ENCODE measurements at regions not wholly inside any gene's neighbourhood (a gene's known extent, or its start where the extent isn't known, plus 50 kb on each side); places are given as distances from the start of the nearest gene placed in this dataset.
"Not testable (repeated sequence)": the region's sequence is repeated elsewhere in the genome, so short reads cannot be mapped to it uniquely, and the experiment has no call there.

DNA sequence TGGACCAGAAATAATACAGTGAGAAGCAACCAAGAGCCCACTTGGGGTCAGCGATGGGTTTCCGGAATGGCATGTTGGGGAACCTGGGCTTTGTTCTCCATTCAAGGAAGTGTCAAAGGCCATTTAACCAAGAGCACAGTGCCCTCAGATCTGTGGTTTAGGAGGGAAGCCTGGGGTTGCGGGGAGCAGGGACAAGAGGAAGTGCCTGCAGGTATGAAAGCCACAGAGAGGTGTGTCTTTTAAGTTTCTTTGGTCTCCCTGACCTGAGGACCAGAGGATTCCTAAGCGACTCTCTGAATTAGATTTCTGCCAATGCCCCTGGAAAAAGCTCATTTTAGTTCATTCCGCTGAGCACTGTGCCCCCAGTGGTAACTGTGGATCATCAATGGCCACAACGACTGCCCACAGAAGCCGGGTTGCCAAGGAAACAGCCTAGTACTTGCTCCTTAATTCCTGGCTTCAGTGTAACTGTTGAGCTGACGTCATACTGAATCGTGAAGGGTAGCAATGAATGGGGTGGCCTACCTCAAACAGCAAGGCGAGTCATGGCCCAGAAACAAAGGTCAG is 107.3 kb upstream of the SPIN1 start:
- DNase-seq (ENCODE audit: low read depth, low spot score): no peak

DNA sequence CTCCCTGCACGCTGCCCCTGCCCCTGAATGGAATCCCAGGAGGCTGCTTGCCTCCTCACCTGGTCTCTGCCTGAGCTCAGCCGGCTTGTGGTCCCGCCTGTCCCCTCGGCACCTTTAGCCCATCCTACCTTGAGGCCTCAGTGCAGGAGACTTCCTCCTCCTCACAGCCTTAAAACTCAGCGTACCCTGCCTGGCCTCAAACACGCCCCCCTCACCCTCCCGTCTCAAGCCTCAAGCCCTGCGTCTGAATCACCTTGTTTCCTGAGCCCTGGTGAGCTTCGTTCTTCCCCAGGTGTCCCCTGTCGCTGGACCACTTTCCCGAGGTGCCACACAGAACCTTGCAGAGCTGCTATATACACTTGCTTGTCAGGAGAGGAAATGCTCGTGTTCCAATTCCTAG is 110.2 kb upstream of the SPIN1 start:
- no peak for DNase-seq (ENCODE audit: low read depth, low spot score)

DNA sequence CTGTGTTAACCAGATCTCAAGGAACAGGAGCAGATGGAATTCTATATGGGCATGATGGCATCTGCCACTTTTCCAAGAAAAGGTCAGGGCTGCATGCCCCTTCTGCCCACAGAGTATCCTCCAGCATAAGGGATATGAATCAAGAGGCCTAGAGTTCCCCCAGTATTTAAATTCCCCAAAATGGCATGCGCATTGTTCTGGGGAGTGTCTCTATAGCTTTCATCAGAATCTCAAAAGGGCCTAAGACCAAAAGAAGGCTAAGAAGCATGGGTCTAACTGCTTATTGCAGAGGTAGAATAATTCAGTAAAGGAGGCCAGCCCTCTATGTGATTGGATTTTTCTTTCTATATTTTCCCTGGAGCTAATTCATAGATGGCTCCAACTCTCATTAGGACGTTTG is 114.2 kb upstream of the SPIN1 start:
- no peak for DNase-seq (ENCODE audit: low read depth, low spot score)

DNA sequence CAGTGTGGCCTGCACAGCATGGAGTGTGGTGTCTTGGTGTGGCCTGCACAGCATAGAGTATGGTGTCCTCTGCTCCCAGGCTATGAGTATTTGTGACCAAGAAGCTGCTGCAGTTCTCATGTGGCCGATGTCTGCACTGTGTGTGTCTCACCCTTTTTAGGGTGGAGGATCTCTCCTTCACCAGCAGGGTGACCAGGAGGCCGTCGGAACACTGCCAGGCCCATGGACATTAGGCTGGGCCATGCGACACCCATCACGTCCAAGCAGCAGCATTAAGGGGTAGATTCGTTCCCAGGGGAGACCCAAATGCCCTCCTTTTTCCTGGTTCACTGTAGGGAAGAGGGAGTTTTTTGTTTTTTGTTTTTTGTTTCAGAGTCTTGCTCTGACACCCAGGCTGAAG is 115.3 kb upstream of the SPIN1 start:
- DNase-seq (ENCODE audit: low read depth, low spot score): no peak

DNA sequence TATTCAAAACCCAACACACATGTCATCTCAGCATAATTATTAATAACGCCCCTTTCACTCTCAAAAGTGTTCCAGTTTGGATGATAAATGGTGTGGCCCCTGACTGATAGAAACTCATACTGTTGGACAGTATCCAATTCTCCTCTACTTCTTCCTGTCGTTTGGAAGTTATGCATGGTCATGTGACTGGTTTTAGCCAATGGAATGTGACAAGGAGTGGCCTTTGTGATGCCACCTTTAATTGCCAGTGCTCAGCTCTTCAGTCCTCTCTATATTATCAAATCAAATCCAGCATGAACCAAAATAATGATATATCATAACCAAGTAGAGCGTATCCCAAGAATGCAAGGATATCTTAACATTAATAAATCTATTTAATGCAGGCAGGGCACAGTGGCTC is 117.8 kb upstream of the SPIN1 start:
- DNase-seq (ENCODE audit: low read depth, low spot score): no peak

DNA sequence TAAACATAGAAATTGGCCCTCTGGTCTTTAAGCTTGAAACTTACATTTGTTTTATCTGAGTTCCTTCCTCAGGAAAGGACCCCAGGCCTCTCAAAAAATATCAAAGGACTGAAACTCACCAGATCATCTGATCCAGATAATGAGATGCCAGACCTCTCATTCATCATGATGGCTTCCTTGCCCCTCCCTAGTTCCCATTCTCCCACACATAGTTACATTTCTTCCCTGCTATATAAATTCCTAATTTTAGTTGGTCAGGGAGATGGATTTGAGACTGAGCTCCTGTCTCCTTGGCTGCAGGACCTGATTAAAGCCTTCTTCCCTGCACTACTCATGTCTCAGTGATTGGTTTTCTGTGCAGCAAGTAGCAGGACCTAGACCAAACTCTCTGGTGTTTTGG is 119.4 kb upstream of the SPIN1 start:
- no peak for DNase-seq (ENCODE audit: low read depth, low spot score)

DNA sequence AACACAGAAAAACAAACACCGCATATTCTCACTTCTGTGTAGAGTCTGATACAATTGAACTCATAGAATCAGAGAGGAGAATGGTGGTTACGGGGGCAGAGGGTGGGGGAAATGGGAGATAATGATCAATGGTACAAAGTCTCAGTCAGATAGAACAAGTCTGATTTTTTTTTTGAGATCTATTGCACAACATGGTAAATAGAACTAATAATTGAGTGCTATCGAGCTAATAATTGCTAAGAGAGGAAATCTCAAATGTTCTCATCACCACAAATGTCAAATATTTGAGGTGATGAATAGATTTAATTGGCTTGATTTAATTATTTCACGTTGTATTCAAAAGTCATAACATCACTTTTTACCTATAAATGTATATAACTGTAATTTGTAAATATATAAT is 121.0 kb upstream of the SPIN1 start:
- DNase-seq (ENCODE audit: low read depth, low spot score): no peak

DNA sequence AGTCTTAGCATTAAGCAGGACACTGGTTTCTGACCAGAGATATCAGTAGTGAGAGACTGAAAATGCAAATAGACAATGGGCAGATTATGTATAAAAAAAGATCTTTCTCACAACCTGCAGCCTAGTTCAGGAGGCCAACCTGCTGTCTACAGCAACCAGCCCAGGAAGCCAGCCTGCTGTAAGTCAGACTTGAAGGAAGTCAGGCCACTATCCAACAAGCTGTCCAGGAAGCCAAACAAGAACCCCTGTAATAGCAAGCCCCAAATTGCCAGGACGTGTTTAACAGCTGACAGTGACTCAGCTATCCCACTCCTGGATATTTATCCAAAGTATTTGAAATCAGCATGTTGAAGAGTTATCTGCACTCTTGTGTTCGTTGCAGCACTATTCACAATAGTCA is 121.8 kb upstream of the SPIN1 start:
- DNase-seq (ENCODE audit: low read depth, low spot score): no peak

DNA sequence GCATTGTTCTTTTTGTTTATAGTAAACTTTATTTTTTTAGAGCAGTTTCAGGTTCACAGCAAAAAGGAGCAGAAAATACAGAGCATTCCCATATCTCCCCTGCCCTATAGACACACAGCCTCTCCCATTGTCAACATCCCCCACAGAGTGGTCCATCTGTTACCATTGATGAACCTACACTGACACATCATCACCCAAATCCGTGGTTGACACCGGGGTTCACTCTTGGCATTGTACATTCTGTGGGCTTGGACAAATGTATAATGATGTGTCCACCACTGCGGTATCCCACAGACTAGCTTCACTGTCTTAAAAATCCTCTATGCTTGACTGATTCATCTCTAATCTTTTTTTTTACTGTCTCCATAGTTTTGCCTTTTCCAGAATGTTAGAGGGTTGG is 120.7 kb upstream of the SPATA31C2 start:
- DNase-seq (ENCODE audit: low read depth, low spot score): no peak

DNA sequence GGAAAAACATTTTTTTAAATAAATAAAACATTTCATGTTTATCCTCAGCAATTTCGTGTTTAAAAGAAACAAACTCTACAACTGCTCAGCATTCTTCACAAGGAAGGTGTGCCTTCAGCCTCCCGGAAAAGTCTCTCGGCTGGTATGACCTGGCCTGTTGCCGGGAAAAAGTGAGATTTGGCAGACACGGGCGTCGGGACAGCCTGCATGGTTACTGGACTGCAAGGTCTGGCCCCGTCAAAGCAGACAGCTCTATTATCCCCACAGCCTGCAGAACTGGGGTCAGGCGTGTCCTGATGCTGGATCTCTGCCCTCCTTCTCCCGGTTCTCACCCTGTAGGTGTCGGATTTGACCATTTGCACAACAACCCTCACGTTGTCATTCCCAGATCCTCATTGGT is 120.3 kb upstream of the SPATA31C2 start:
- DNase-seq (ENCODE audit: low read depth, low spot score): no peak

DNA sequence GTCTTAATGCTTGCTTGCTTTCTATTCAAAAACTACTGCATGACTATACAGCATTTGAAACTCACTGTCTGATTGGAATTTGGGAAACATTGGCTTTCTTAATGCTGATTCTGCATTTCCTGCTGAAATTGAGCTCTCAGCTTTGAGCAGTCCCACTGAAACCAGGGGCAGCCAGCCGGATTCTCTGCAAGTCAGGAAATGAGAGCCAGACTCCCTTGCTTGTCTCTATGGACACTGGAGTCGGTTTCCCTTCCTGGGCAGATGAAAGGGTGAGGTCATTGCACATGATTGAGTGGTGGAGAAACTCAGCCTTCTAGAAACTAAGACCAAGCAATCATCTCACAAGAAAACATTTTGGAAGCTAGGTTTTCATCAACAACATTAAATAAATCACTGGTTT is 119.7 kb upstream of the SPATA31C2 start:
- no peak for DNase-seq (ENCODE audit: low read depth, low spot score)

DNA sequence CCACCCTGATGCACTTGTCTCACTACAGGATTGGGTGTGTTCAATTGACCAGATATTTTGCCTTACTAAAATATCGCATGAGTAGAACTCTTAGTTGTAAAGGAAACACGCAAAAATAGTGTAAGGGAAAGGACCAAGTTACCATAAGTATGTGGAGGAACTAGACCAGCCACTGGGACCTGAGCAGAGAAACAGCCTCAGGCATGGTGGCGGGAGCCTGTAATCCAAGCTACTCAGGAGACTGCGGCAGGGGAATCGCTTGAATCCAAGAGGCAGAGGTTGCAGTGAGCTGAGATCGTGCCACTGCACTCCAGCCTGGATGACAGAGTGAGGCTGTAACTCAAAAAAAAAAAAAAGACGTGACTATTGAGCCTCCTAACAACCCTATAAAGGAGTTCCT is 117.9 kb upstream of the SPATA31C2 start:
- DNase-seq (ENCODE audit: low read depth, low spot score): no peak

DNA sequence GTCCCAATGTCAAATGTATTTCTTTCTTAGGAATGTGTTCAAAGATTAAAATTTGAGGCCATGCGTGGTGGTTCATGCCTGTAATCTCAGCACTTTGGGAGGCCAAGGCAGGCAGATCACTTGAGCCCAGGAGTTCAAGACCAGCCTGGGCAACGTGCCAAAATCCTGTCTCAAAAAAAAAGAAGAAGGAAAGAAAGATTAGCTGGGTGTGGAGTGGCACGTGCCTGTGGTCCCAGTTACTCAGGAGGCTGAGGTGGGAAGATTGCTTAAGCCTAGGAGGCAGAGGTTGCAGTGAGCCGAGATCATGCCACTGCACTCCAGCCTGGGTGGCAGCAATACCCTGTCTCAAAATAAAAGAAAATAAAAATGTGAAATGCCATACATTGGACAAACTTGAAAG is 117.5 kb upstream of the SPATA31C2 start:
- not testable (repeated sequence) for DNase-seq (ENCODE audit: low read depth, low spot score)

DNA sequence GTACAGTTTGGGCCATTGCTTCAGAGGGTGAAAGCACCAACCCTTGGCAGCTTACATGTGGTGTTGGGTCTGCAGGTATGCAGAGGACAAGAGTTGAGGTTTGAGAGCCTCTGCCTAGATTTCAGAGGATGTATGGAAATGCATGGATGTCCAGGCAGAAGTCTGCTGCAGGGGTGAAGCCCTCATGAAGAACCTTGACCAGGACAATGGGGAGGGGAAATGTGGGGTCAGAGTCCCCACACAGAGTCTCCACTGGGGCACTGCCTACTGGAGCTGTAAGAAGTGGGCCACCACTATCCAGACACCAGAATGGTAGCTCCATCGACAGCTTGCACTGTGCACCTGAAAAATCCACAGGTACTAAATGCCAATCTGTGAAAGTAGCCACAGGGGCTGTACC is 113.6 kb upstream of the SPATA31C2 start:
- DNase-seq (ENCODE audit: low read depth, low spot score): no peak

DNA sequence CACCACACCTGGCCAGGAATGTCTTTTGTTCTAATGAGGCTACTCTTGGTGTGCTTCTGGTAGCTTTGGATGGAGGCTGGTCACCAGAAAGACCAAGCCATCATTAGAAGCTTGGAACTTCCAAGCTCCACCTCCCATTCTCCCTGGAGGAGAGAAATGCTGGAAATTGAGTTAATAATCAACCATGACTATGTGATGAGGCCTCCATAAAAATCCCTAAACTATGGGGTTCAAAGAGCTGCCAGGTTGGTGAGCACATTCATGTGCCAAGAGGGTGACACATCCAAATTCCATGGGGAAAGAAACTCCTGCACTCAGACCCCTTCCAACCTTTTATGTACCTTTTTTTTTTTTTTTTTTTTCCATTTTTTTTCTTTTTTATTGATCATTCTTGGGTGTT is 105.5 kb upstream of the SPATA31C2 start:
- no peak for DNase-seq (ENCODE audit: low read depth, low spot score)

DNA sequence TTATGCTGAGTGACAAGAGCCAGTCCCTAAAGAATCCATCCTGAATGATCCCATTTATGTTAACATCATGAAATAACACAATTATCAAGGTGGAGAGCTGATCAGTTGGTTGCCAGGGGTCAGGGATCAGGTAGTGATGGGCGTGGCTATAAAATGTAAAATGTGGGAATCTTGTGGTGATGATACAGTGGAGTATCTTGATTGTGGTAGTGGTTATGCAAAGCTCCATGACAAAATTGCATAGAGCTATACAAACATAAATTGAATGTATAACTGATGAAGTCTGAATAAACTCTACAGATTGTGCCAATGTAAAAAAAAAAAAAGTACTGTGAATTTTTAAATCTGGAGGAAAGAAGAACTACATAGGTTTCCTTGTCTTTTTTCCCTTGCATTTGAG is 104.6 kb upstream of the SPATA31C2 start:
- DNase-seq (ENCODE audit: low read depth, low spot score): no peak

DNA sequence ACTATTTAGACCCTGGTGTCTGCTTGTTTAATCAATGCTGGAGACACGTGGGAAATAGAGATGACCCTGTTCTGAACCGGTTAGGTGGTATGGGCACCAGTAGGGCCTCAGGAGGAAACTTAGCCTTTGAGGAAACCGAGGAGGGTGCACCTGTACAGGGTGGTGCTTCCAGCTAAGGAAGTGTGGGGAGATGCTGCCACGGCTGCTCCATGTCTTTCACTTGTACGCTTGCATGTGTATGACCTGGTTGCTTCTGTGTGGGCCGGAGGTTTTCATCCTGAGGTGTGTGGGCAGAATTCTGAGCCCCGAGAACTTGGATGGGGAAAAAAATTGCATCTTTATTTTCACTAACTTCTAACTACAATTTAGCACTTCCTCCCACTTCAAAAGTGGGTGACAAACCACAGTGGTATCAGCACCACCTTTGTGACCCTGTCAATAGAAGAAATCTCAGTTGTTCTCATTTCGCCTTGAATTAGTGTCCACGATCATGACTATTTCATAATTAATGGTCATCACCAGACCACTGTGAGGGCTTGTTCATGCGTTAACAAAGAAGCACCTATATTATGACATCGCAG is 99.8 kb upstream of the SPATA31C2 start:
- DNase-seq (ENCODE audit: low read depth, low spot score): no peak

DNA sequence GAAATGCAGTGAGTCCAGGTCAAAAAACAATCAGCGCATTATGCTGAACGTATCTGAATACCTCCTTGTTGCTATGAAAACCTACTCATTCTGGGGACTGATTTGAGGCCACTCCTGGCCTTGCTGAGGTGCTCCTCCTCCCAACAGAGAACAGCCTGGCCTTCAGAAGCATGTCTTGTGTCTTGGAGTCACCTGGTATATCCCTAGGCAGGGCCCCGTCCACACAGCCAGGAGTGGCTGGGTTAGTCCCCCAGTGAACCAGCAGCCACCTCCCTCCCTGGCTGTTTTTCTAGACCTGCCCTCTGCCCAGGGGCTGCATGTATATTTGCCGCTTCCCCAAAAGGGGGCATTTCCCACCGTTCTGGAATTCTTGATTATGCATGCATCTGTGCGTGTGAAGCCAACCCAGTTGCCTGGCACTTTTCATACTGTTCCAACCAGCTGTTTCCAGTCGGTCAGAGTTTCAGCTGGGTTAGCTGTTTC is 99.2 kb upstream of the SPATA31C2 start:
- DNase-seq (ENCODE audit: low read depth, low spot score): no peak

DNA sequence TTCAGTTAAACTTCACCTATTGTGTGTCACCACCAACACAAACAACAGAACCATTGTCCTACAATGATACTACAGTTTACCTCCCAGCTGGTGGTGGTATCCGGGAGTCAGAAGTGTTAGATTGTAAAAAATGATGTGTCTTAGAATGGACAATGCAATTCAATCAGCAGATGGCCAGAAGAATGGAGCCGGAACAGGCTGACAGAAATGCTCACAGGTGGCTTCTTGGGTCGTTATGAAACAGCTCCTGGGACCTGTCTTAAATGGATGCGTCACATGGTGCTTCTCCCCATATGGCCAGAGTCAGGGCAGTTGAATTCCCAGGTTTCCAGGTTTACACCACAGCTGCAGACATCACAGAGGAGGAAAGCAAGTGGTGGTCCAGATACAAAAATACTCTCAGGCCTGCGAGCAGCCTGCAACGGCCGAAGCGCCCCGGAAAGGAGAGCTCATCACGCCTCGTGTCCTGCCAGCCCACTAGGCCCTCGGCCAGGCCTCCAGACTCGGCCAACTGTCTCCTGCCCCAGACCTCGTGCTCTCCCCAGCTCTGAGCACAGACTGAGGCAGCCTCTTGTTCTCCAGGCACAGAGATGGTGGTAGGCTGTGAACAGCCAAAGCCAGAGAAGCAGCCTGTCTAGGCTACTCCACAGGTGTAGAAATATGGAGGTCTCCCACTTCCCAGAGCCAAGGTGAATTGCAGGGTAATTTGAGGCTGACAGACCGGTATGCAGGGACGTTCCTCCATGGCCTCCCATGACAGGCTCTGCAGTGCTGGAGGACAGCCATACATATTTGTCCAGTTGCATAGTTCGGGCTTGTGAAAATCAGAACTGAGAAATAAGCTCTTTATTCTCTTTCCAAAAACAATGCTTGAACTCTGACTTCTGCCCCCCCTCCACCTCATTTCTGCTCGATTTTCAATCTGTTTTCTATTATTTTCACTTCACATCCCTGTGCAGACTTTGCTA is 98.5 kb upstream of the SPATA31C2 start:
- no peak for DNase-seq (ENCODE audit: low read depth, low spot score)

DNA sequence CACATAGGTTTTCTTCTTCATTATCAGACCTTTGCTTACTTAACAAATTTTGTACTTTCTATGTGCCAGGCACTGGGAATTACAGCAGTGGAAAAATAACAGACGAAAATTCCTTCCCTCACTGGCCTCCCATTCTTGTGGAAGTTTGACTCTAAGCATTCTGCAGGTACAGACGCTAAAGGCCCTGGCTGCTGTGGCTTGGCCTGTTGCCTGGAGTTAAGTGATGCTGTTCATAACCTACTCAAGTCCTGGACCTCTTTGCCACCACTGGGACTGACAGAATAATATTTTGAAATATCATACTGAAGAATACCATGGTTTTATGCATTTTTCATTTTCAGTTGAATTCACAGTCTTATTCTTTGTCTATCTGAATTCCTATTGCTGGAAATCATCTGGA is 97.3 kb upstream of the SPATA31C2 start:
- DNase-seq (ENCODE audit: low read depth, low spot score): no peak

DNA sequence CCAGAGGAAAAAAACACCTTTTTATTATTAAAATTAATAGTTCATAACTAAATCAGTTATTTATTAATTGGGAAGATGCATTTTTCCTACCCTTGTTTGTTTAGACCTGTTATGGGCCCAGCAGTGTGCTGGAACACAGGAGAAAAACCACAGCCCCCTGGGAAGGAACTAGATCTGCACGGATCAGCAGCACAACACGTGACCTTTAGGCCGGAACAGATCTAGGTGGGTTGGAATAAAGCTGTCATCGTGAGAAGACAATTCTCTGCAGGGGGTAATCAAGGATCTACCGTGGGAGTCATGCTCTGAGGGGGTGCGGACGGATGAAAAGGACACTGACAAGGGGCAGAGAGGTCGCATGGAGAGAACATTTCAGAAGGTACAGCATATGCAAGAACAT is 95.8 kb upstream of the SPATA31C2 start:
- DNase-seq (ENCODE audit: low read depth, low spot score): no peak

DNA sequence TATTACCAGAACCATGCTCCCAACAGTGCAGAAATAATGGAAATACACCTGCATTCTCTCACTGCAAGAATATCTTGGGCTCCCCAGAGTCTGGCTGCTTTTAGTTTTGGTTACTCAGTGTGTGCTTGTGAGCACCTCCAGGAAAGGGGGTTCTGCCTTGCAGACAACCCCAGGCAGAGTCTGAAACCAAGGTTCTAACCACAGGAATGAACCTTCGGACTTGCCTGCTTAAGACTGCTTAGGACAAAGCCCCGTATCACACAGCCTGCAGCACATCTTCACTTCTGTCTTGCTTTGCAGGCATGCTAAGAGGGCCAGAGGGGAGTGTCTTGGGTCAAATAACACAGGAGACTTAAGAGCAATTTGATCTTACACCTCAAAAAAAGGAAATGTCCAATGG is 94.8 kb upstream of the SPATA31C2 start:
- no peak for DNase-seq (ENCODE audit: low read depth, low spot score)

DNA sequence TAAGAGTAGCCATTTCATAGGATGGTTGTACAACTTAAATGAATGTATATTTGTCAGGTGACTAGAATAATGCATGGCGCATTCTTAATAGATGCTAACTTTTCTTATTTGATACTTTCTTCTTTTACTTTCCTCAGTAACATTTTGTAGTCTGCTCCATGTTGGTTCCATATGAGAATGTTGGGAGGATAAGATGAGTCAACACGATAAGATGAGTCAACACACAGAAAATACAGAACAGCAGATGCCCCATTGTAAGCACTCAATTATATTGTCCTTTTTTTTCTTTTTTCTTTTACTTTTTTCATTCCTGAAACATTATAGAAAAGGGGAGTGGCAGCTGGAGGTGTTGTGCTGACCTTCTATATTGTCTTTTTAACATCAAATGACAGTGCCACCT is 92.3 kb upstream of the SPATA31C2 start:
- no peak for DNase-seq (ENCODE audit: low read depth, low spot score)

Measured in activated naive CD8-positive, alpha-beta T cell treated with anti-CD3 and anti-CD28 coated beads, Interleukin-2, amount 50 U/mL, for 16 hours (primary cell).